Adrenal gland (tissue), 9 donors: ENCODE measurements at regions not wholly inside any gene's neighbourhood (a gene's known extent, or its start where the extent isn't known, plus 50 kb on each side); places are given as distances from the start of the nearest gene placed in this dataset.

Experiments used
- DNase-seq, 7 donors: peaks; one replicate each; pipeline ENCODE4 v3.0.0-alpha.2; 2019 to 2020
- H3K27ac ChIP-seq, 5 donors: fragments of 200-600 bp; sonication (generic) in 4 of 5; 1 replicate in 3 of 5; 2 replicates in 2 of 5; pipeline versions ENCODE4 v1.5.1 to v1.8.0; 2016 to 2020; ENCODE audit warnings: mild to moderate bottlenecking in 1 of 5
- H3K27me3 ChIP-seq: fragments of 200-600 bp; 2 replicates; pipeline ENCODE4 v1.8.0; 2021
- H3K36me3 ChIP-seq, 2 donors: fragments of 200-600 bp; replicated peaks in 1 of 2; 1 replicate in 1 of 2; 2 replicates in 1 of 2; pipeline versions ENCODE4 v1.5.1 to v1.8.0; 2018 to 2022
- H3K4me1 ChIP-seq, 2 donors: fragments of 200-600 bp; replicated peaks in 1 of 2; 1 replicate in 1 of 2; 2 replicates in 1 of 2; pipeline versions ENCODE4 v1.5.1 to v1.8.0; 2018 to 2021
- H3K4me3 ChIP-seq, 4 donors: fragments of 200-600 bp; sonication (generic) in 3 of 4; one replicate each; pipeline ENCODE4 v1.5.1; 2016 to 2018
- H3K9me3 ChIP-seq, 3 donors: fragments of 200-600 bp; sonication (generic) in 1 of 3; replicated peaks in 1 of 3; 1 replicate in 2 of 3; 2 replicates in 1 of 3; pipeline versions ENCODE4 v1.5.1 to v1.8.0; 2016 to 2021
- CTCF ChIP-seq, 6 experiments: fragments of 450-650 bp in 4 of 6; fragments of 200-600 bp in 2 of 6; sonication (generic) in 1 of 6; IDR thresholded peaks; 1 replicate in 5 of 6; 2 replicates in 1 of 6; pipeline versions ENCODE4 v1.5.1 to v1.8.0; 2016 to 2021; ENCODE audit warnings: antibody characterized with exemption in 6 of 6, mild to moderate bottlenecking in 2 of 6, moderate library complexity in 1 of 6
- POLR2A ChIP-seq, 2 donors: fragments of 450-650 bp; IDR thresholded peaks; one replicate each; pipeline ENCODE4 v1.6.1; 2017; ENCODE audit warnings: antibody characterized with exemption in 2 of 2, mild to moderate bottlenecking in 2 of 2, moderate library complexity in 1 of 2
- WGBS, 4 donors: extraction: QIAGEN DNeasy Blood & Tissue Kit in 2 of 4; methylation state at CpG; one replicate each; pipeline versions ENCODE4 v1.1.5 to v1.1.7; 2013 to 2017; 5-methylcytosine and 5-hydroxymethylcytosine counted together
- intact Hi-C, 2 donors: fragments of 100-400 bp; cut with DNase I; formaldehyde crosslinking; loops; one replicate each; pipeline versions ENCODE4 v1.14.1 to v1.15.0; 2022 to 2023
- donor health status: healthy with polysubstance abuse.
- donor health status: Bipolar disorder and iron deficiency.
- donor health status: DM: yes; HTN: yes; CAD: no.
- donor health status: DM: no; HTN: no; CAD: no.
- donor health status: DM: no; HTN: no; CAD: no.

GRCh38 chr2:76516861-76517573, 806.3 kb upstream of the GCFC2 start:
- Histone ChIP-seq H3K4me1 (no peaks in the 10 kb centered on the region), H3K27me3 (no peaks in the 10 kb centered on the region), H3K4me3 (no peak overlapping the region), H3K9me3 (no peaks in the 10 kb centered on the region), H3K36me3 (no peaks in the 10 kb centered on the region), H3K27ac (no peak overlapping the region)
- TF ChIP-seq POLR2A (IDR thresholded peaks at IDR 0.05) (no peak), CTCF (IDR thresholded peaks at IDR 0.05) (no peak)
- WGBS, 4 donors: 77 to 98% (median 90%) methylated on average over 1 of the region's 1 CpG
- intact Hi-C loops: no loop called here
- DNase-seq: no peak

GRCh38 chr2:76512201-76512820, 801.6 kb upstream of the GCFC2 start:
- Histone ChIP-seq H3K36me3 (no peaks in the 10 kb centered on the region), H3K27me3 (no peaks in the 10 kb centered on the region), H3K4me1 (no peaks in the 10 kb centered on the region), H3K4me3 (no peak overlapping the region), H3K9me3 (no peaks in the 10 kb centered on the region), H3K27ac (no peak overlapping the region)
- TF ChIP-seq CTCF (IDR thresholded peaks at IDR 0.05) (no peak), POLR2A (IDR thresholded peaks at IDR 0.05) (no peak)
- intact Hi-C loops: no loop called here
- WGBS, 4 donors: 49 to 75% (median 67%) methylated on average over 4 of the region's 4 CpGs
- no peak for DNase-seq

GRCh38 chr2:76506538-76506937, 795.8 kb upstream of the GCFC2 start:
- H3K36me3 ChIP-seq: no peaks in the 10 kb centered on the region
- no peaks in the 10 kb centered on the region for H3K4me1 ChIP-seq
- WGBS, 4 donors: 78 to 86% (median 81%) methylated on average over 6 of the region's 6 CpGs
- intact Hi-C loops: no loop called here
- no peaks in the 10 kb centered on the region for H3K9me3 ChIP-seq
- H3K27me3 ChIP-seq: no peaks in the 10 kb centered on the region
- TF ChIP-seq CTCF (IDR thresholded peaks at IDR 0.05): no peak
- TF ChIP-seq POLR2A (IDR thresholded peaks at IDR 0.05): no peak
- DNase-seq: no peak
- H3K4me3 ChIP-seq: no peak overlapping the region
- H3K27ac ChIP-seq: no peak overlapping the region

- 63 to 86% (median 73%) methylated on average over 1 of the region's 1 CpG for WGBS, 4 donors
- intact Hi-C loops: no loop called here
- TF ChIP-seq POLR2A (IDR thresholded peaks at IDR 0.05) (no peak), CTCF (IDR thresholded peaks at IDR 0.05) (no peak)
Observed at GRCh38 chr2:76501641-76502040, 790.9 kb upstream of the GCFC2 start.

More at GRCh38 chr2:76501641-76502040, 790.9 kb upstream of the GCFC2 start:
- Histone ChIP-seq H3K27me3 (no peaks in the 10 kb centered on the region), H3K4me3 (no peak overlapping the region), H3K9me3 (no peaks in the 10 kb centered on the region), H3K27ac (no peak overlapping the region), H3K36me3 (no peaks in the 10 kb centered on the region), H3K4me1 (no peaks in the 10 kb centered on the region)
- no peak for DNase-seq
